PFSK-1 (cell line): ENCODE measurements at regions not wholly inside any gene's neighbourhood (a gene's known extent, or its start where the extent isn't known, plus 50 kb on each side); places are given as distances from the start of the nearest gene placed in this dataset.

Experiments
- FOXP2 ChIP-seq: optimal IDR thresholded peaks from 2 replicates; pipeline ENCODE3; 2011; ENCODE audit warnings: borderline replicate concordance, control low read depth, inconsistent platforms; ENCODE audit not compliant: insufficient read depth; ENCODE audit errors: extremely low read length, extremely low read depth
- POLR2AphosphoS5 ChIP-seq: IDR thresholded peaks from 2 replicates; pipeline ENCODE4 v1.6.1; 2012; ENCODE audit warnings: low read depth, mild to moderate bottlenecking, control low read depth, low read length, moderate library complexity
- SIN3A ChIP-seq: IDR thresholded peaks from 2 replicates; pipeline ENCODE4 v1.6.1; 2012; ENCODE audit warnings: mild to moderate bottlenecking, low read length, moderate library complexity, borderline replicate concordance; ENCODE audit not compliant: insufficient read depth
- TAF1 ChIP-seq: IDR thresholded peaks from 2 replicates; pipeline ENCODE4 v1.6.1; 2012; ENCODE audit warnings: low read length, control low read depth, borderline replicate concordance; ENCODE audit not compliant: insufficient read depth
- TF ChIP-seq, protein P1 (sequence below), 2 experiments: IDR thresholded peaks; 2 replicates each; pipeline versions ENCODE4 v1.6.1 to v1.8.0; 2011 to 2012; ENCODE audit warnings: low read depth in 2 of 2, low read length in 2 of 2, control low read depth in 1 of 2, inconsistent platforms in 1 of 2, mild to moderate bottlenecking in 1 of 2, moderate library complexity in 1 of 2; ENCODE audit not compliant: insufficient read depth in 1 of 2

DNA sequence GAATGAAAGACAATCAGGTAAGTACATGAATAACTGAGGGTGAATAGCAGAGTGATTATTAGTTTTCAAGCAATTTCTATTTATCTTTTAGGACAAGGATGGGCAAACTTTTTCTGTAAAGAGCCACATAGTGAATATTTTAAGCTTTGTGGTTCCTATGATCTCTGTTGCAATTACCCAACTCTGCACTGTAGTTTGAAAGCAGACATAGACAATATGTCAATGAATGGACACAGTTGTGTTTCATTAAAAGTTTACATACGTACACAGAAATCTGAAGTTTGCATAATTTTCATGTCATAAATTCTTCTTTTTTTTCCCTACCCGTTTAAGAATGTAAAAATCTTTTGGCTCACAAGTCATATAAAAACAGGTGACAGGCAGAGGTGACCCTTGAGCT is 71.4 kb downstream of the ZNF281 start:
- TF ChIP-seq FOXP2 (no peak), POLR2AphosphoS5 (no peak), SIN3A (no peak), TAF1 (no peak)
- TF ChIP-seq, protein P1, sequence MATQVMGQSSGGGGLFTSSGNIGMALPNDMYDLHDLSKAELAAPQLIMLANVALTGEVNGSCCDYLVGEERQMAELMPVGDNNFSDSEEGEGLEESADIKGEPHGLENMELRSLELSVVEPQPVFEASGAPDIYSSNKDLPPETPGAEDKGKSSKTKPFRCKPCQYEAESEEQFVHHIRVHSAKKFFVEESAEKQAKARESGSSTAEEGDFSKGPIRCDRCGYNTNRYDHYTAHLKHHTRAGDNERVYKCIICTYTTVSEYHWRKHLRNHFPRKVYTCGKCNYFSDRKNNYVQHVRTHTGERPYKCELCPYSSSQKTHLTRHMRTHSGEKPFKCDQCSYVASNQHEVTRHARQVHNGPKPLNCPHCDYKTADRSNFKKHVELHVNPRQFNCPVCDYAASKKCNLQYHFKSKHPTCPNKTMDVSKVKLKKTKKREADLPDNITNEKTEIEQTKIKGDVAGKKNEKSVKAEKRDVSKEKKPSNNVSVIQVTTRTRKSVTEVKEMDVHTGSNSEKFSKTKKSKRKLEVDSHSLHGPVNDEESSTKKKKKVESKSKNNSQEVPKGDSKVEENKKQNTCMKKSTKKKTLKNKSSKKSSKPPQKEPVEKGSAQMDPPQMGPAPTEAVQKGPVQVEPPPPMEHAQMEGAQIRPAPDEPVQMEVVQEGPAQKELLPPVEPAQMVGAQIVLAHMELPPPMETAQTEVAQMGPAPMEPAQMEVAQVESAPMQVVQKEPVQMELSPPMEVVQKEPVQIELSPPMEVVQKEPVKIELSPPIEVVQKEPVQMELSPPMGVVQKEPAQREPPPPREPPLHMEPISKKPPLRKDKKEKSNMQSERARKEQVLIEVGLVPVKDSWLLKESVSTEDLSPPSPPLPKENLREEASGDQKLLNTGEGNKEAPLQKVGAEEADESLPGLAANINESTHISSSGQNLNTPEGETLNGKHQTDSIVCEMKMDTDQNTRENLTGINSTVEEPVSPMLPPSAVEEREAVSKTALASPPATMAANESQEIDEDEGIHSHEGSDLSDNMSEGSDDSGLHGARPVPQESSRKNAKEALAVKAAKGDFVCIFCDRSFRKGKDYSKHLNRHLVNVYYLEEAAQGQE (IDR thresholded peaks at IDR 0.05; ENCODE audit: insufficient read depth in 1 of 2, low read depth in 2 of 2, low read length in 2 of 2) = no peak

DNA sequence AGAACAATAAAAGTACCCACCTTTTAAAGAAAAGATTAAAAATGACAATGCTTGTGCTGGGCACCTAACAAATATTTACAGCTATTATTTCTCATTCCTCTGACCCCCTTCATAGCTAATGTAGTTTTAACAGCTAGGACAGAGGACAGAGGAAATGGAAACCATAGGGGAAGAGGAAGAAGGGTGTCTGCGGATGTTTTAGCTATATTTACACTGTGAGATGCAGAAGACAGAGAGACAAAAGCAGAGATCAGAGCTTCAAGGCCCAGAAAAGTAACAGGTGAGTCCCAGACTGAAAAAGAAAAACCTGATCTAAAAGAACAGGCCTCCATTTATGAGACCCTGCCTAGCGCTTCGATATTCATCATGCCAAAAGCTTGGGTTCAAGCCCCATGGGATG is 72.0 kb downstream of the ZNF281 start:
- no peak for TF ChIP-seq SIN3A

- TF ChIP-seq TAF1 = no peak
- TF ChIP-seq, protein P1 (IDR thresholded peaks at IDR 0.05; ENCODE audit: insufficient read depth in 1 of 2, low read depth in 2 of 2, low read length in 2 of 2) = no peak
- no peak for TF ChIP-seq POLR2AphosphoS5
- no peak for TF ChIP-seq SIN3A
- TF ChIP-seq FOXP2 = no peak
These were observed 72.4 kb downstream of the ZNF281 start for GRCh38 chr1:200337410-200337809.

- TF ChIP-seq, protein P1 (IDR thresholded peaks at IDR 0.05; ENCODE audit: insufficient read depth in 1 of 2, low read depth in 2 of 2, low read length in 2 of 2) = no peak
- TF ChIP-seq POLR2AphosphoS5 = no peak
These were observed 72.9 kb downstream of the ZNF281 start for GRCh38 chr1:200336901-200337391.

GRCh38 chr1:200336101-200336845 is 73.6 kb downstream of the ZNF281 start:
- TF ChIP-seq TAF1 = no peak
- TF ChIP-seq FOXP2 = no peak
- TF ChIP-seq, protein P1 (IDR thresholded peaks at IDR 0.05; ENCODE audit: insufficient read depth in 1 of 2, low read depth in 2 of 2, low read length in 2 of 2) = no peak
- TF ChIP-seq POLR2AphosphoS5 = no peak
- no peak for TF ChIP-seq SIN3A
